H1 (cell line): ENCODE measurements at regions not wholly inside any gene's neighbourhood (a gene's known extent, or its start where the extent isn't known, plus 50 kb on each side); places are given as distances from the start of the nearest gene placed in this dataset.

Experiments used
- CTCF ChIA-PET: fragments of 300-600 bp; sonication (Branson Sonifier 250); formaldehyde crosslinking; loops from one replicate; lab custom pipeline; 2021; ENCODE audit not compliant: partially characterized antibody; lab: Charles Lee
- POLR2A ChIA-PET: fragments of 300-600 bp; sonication (Branson Sonifier 250); formaldehyde crosslinking; loops from one replicate; lab custom pipeline; 2021; ENCODE audit warnings: inconsistent platforms; ENCODE audit not compliant: partially characterized antibody; lab: Charles Lee
- DNase-seq, 2 experiments: peaks; one replicate each; pipeline versions ENCODE4 v3.0.0 to v3.0.0-alpha.2; 2010 to 2022; ENCODE audit warnings: low spot score in 2 of 2, low read depth in 1 of 2, mixed read lengths in 1 of 2
- FAIRE-seq: peaks from 2 replicates; lab custom pipeline; 2011; peaks lifted over from hg19 to GRCh38; lab: Jason Lieb, UNC
- H2AFZ ChIP-seq: 2 replicates; pipeline ENCODE4 v1.8.1; 2012; ENCODE audit warnings: low read length, inconsistent platforms
- H2AK5ac ChIP-seq: 2 replicates; pipeline ENCODE4 v1.6.1; 2013; ENCODE audit warnings: low read depth, low read length
- H2BK120ac ChIP-seq: replicated peaks from 2 replicates; pipeline ENCODE3; 2013; ENCODE audit warnings: low read depth, low read length, inconsistent platforms
- H2BK12ac ChIP-seq: 2 replicates; pipeline ENCODE4 v1.6.1; 2013; ENCODE audit warnings: low read depth, low read length
- H2BK15ac ChIP-seq: 2 replicates; pipeline ENCODE4 v1.6.1; 2013; ENCODE audit warnings: low read length
- H2BK20ac ChIP-seq: 2 replicates; pipeline ENCODE4 v1.6.1; 2013; ENCODE audit warnings: low read length
- H2BK5ac ChIP-seq: 2 replicates; pipeline ENCODE4 v1.6.1; 2013; ENCODE audit warnings: low read depth, low read length
- H3K14ac ChIP-seq: 2 replicates; pipeline ENCODE4 v1.6.1; 2013; ENCODE audit warnings: inconsistent platforms; ENCODE audit not compliant: insufficient read length
- H3K18ac ChIP-seq: 2 replicates; pipeline ENCODE4 v1.6.1; 2013; ENCODE audit warnings: low read length; ENCODE audit errors: extremely low read depth
- H3K23ac ChIP-seq: 2 replicates; pipeline ENCODE4 v1.6.1; 2013; ENCODE audit warnings: inconsistent platforms; ENCODE audit not compliant: insufficient read length
- H3K23me2 ChIP-seq: 2 replicates; pipeline ENCODE4 v1.6.1; 2013; ENCODE audit warnings: low read depth, low read length
- H3K27ac ChIP-seq: 2 replicates; pipeline ENCODE4 v1.6.1; 2011; ENCODE audit warnings: low read depth, low read length, inconsistent platforms
- H3K27me3 ChIP-seq, 4 experiments: replicated peaks in 1 of 4; 1 replicate in 1 of 4; 2 replicates in 3 of 4; pipeline versions ENCODE4 v1.6.1 to v1.8.1; 2011 to 2013; ENCODE audit warnings: low read length in 3 of 4, mild to moderate bottlenecking in 3 of 4, inconsistent platforms in 2 of 4, mixed read lengths in 2 of 4, moderate library complexity in 1 of 4; ENCODE audit not compliant: control insufficient read depth in 3 of 4, insufficient read depth in 3 of 4; ENCODE audit errors: extremely low read depth in 1 of 4
- H3K36me3 ChIP-seq, 4 experiments: 2 replicates each; pipeline versions ENCODE4 v1.6.1 to v1.8.1; 2011 to 2013; ENCODE audit warnings: mild to moderate bottlenecking in 4 of 4, low read length in 3 of 4, moderate library complexity in 2 of 4, control low read depth in 1 of 4, inconsistent platforms in 1 of 4; ENCODE audit not compliant: insufficient read depth in 4 of 4, control insufficient read depth in 2 of 4
- H3K4ac ChIP-seq: replicated peaks from 2 replicates; pipeline ENCODE3; 2013; ENCODE audit warnings: low read length, low read depth, mixed read lengths, inconsistent platforms; ENCODE audit not compliant: insufficient read length
- H3K4me1 ChIP-seq, 4 experiments: replicated peaks in 1 of 4; 1 replicate in 1 of 4; 2 replicates in 3 of 4; pipeline versions ENCODE4 v1.6.1 to v1.8.1; 2011 to 2013; ENCODE audit warnings: low read length in 3 of 4, inconsistent platforms in 2 of 4, mixed read lengths in 1 of 4; ENCODE audit not compliant: insufficient read depth in 4 of 4, control insufficient read depth in 3 of 4
- H3K4me2 ChIP-seq, 2 experiments: 2 replicates each; pipeline versions ENCODE4 v1.6.1 to v1.8.1; 2011 to 2013; ENCODE audit warnings: low read depth in 2 of 2, low read length in 2 of 2, control low read depth in 1 of 2, inconsistent platforms in 1 of 2, mild to moderate bottlenecking in 1 of 2; ENCODE audit not compliant: insufficient read depth in 1 of 2
- H3K4me3 ChIP-seq, 4 experiments: fragments of 200-600, 300-600 bp in 1 of 4; sonication (generic), shearing (Covaris generic), sonication (Bioruptor Twin) in 1 of 4; 2 replicates each; pipeline versions ENCODE4 v1.5.1 to v1.8.1; 2011 to 2016; ENCODE audit warnings: low read length in 4 of 4, low read depth in 3 of 4, control low read depth in 2 of 4, inconsistent platforms in 2 of 4, mild to moderate bottlenecking in 2 of 4, mixed read lengths in 1 of 4, moderate library complexity in 1 of 4; ENCODE audit not compliant: insufficient read depth in 2 of 4; ENCODE audit errors: extremely low read depth in 1 of 4
- H3K56ac ChIP-seq: replicated peaks from 2 replicates; pipeline ENCODE3; 2013; ENCODE audit warnings: low read depth, mild to moderate bottlenecking, mixed read lengths, low read length, inconsistent platforms; ENCODE audit not compliant: insufficient read length
- H3K79me1 ChIP-seq: 2 replicates; pipeline ENCODE4 v1.6.1; 2013; ENCODE audit warnings: low read depth, low read length, control low read depth
- H3K79me2 ChIP-seq, 2 experiments: 2 replicates each; pipeline versions ENCODE4 v1.6.1 to v1.8.1; 2012 to 2013; ENCODE audit warnings: low read length in 2 of 2, mild to moderate bottlenecking in 2 of 2, inconsistent platforms in 1 of 2; ENCODE audit not compliant: insufficient read depth in 2 of 2, control insufficient read depth in 1 of 2
- H3K9ac ChIP-seq, 4 experiments: replicated peaks in 1 of 4; 1 replicate in 1 of 4; 2 replicates in 3 of 4; pipeline versions ENCODE4 v1.6.1 to v1.8.1; 2011 to 2013; ENCODE audit warnings: low read depth in 3 of 4, low read length in 3 of 4, control low read depth in 2 of 4, mild to moderate bottlenecking in 2 of 4, moderate library complexity in 2 of 4, inconsistent platforms in 1 of 4; ENCODE audit errors: extremely low read depth in 1 of 4
- H3K9me3 ChIP-seq, 2 experiments: 2 replicates each; pipeline versions ENCODE4 v1.6.1 to v1.8.1; 2012 to 2013; ENCODE audit warnings: mild to moderate bottlenecking in 2 of 2, moderate library complexity in 2 of 2, control low read depth in 1 of 2, inconsistent platforms in 1 of 2, low read depth in 1 of 2, low read length in 1 of 2, mixed read lengths in 1 of 2; ENCODE audit not compliant: insufficient read depth in 2 of 2
- H4K20me1 ChIP-seq, 2 experiments: replicated peaks in 1 of 2; 2 replicates each; pipeline versions ENCODE3 to v1.8.1; 2011 to 2013; ENCODE audit warnings: inconsistent platforms in 2 of 2, low read length in 2 of 2, mild to moderate bottlenecking in 1 of 2; ENCODE audit not compliant: insufficient read depth in 2 of 2, control insufficient read depth in 1 of 2
- H4K5ac ChIP-seq: 2 replicates; pipeline ENCODE4 v1.6.1; 2013; ENCODE audit warnings: low read length, low read depth, mixed read lengths, inconsistent platforms; ENCODE audit not compliant: insufficient read length
- H4K8ac ChIP-seq: 2 replicates; pipeline ENCODE4 v1.8.0; 2013; ENCODE audit warnings: mild to moderate bottlenecking, moderate library complexity, low read length, inconsistent platforms; ENCODE audit not compliant: insufficient read depth; ENCODE audit errors: extremely low read depth
- H4K91ac ChIP-seq: replicated peaks from 2 replicates; pipeline ENCODE3; 2013; ENCODE audit warnings: low read length, mixed read lengths, inconsistent platforms; ENCODE audit not compliant: insufficient read length
- CHD1 ChIP-seq: IDR thresholded peaks from 2 replicates; pipeline ENCODE4 v1.6.1; 2012; ENCODE audit warnings: low read depth, low read length, improper control_type of control experiment
- EZH2 ChIP-seq: fragments of 200-600 bp; sonication (generic); IDR thresholded peaks from 2 replicates; pipeline ENCODE4 v1.7.1; 2012; ENCODE audit warnings: low read depth, mild to moderate bottlenecking, moderate library complexity, low read length, inconsistent platforms; ENCODE audit not compliant: severe bottlenecking
- HDAC2 ChIP-seq, 2 experiments: fragments of 300-600 bp in 1 of 2; sonication (generic) in 1 of 2; IDR thresholded peaks; 2 replicates each; pipeline ENCODE4 v1.6.1; 2011 to 2012; ENCODE audit warnings: low read depth in 2 of 2, low read length in 2 of 2, mild to moderate bottlenecking in 2 of 2, moderate library complexity in 2 of 2, borderline replicate concordance in 1 of 2, inconsistent platforms in 1 of 2
- HDAC6 ChIP-seq: IDR thresholded peaks from one replicate; pipeline ENCODE4 v1.7.1; 2012; ENCODE audit warnings: low read depth, mild to moderate bottlenecking, inconsistent platforms, low read length, moderate library complexity
- RNF2 ChIP-seq: fragments of 200-900, 300-1000 bp; sonication (generic); IDR thresholded peaks from 2 replicates; pipeline ENCODE4 v1.7.1; 2016; ENCODE audit warnings: borderline replicate concordance, low read depth, mild to moderate bottlenecking, antibody characterized with exemption, low read length; ENCODE audit not compliant: poor library complexity, severe bottlenecking; ENCODE audit errors: missing control alignments
- ZNF274 ChIP-seq: IDR thresholded peaks from 2 replicates; pipeline ENCODE4 v1.7.0; 2012; ENCODE audit warnings: low read length, borderline replicate concordance; ENCODE audit errors: extremely low read depth
- WGBS, 2 experiments: shearing (Covaris generic) in 1 of 2; methylation state at CpG; one replicate each; pipeline versions ENCODE4 v1.1.6 to v1.1.7; 2013 to 2015; ENCODE audit warnings: low lambda C conversion rate in 2 of 2, mixed read lengths in 2 of 2, inconsistent platforms in 1 of 2, low coverage in 1 of 2, missing lambda C conversion rate in 1 of 2; ENCODE audit not compliant: insufficient replicate concordance in 2 of 2, insufficient coverage in 1 of 2, insufficient read length in 1 of 2; ENCODE audit errors: extremely low coverage in 1 of 2, missing lambda C conversion rate in 1 of 2; 5-methylcytosine and 5-hydroxymethylcytosine counted together
- TF ChIP-seq, protein P1 (sequence below): IDR thresholded peaks from 2 replicates; pipeline ENCODE4 v1.6.1; 2011; ENCODE audit warnings: low read depth, mild to moderate bottlenecking, low read length; ENCODE audit not compliant: insufficient read depth
- TF ChIP-seq, protein P2 (sequence below): IDR thresholded peaks from 2 replicates; pipeline ENCODE4 v1.6.1; 2012; ENCODE audit warnings: inconsistent platforms

- no peaks in the 10 kb centered on the region for H3K79me1 ChIP-seq
- no peak overlapping the region; a peak in 1 of 4 replicates for H3K4me2 ChIP-seq
- H4K91ac ChIP-seq = no peak overlapping the region
- no peak overlapping the region for H2AK5ac ChIP-seq
- peaks cover 2 to 11% (median 9%) of the 10 kb centered on the region in 4 experiments; a peak in 4 of 7 replicates for H3K4me1 ChIP-seq
- H3K14ac ChIP-seq = no peak overlapping the region
- H3K9ac ChIP-seq = no peak overlapping the region
- H2BK120ac ChIP-seq = no peak overlapping the region
- H2BK5ac ChIP-seq = no peak overlapping the region
- H4K5ac ChIP-seq = no peak overlapping the region
- H4K20me1 ChIP-seq = no peaks in the 10 kb centered on the region
- H3K79me2 ChIP-seq = no peaks in the 10 kb centered on the region
- 63% methylated on average over 1 of the region's 1 CpG; no CpG with 5 or more reads in 1 of the 2 experiments for WGBS, 2 experiments
- H2AFZ ChIP-seq = no peak overlapping the region
- POLR2A ChIA-PET = no interaction called here
- H2BK20ac ChIP-seq = no peak overlapping the region
- H3K23ac ChIP-seq = no peak overlapping the region
- H3K36me3 ChIP-seq = no peaks in the 10 kb centered on the region
- no peaks in the 10 kb centered on the region for H3K23me2 ChIP-seq
- no peak overlapping the region for H3K4me3 ChIP-seq
- FAIRE-seq (no peak), DNase-seq (no peak)
- CTCF ChIA-PET = no interaction called here
- no peak for TF ChIP-seq HDAC6
- TF ChIP-seq, protein P1, sequence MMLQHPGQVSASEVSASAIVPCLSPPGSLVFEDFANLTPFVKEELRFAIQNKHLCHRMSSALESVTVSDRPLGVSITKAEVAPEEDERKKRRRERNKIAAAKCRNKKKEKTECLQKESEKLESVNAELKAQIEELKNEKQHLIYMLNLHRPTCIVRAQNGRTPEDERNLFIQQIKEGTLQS = no peak
- TF ChIP-seq, protein P2, sequence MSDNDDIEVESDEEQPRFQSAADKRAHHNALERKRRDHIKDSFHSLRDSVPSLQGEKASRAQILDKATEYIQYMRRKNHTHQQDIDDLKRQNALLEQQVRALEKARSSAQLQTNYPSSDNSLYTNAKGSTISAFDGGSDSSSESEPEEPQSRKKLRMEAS = no peak
- no peak for TF ChIP-seq RNF2
- TF ChIP-seq ZNF274 = no peak
- no peak for TF ChIP-seq HDAC2 (IDR thresholded peaks at IDR 0.05; ENCODE audit: borderline replicate concordance in 1 of 2, low read depth in 2 of 2, low read length in 2 of 2)
- no peak for TF ChIP-seq CHD1
- no peak for TF ChIP-seq EZH2
- no peak overlapping the region for H4K8ac ChIP-seq
- no peaks in the 10 kb centered on the region for H3K27me3 ChIP-seq
- H2BK15ac ChIP-seq = no peak overlapping the region
- H3K18ac ChIP-seq = no peak overlapping the region; the same call in 1 of the 2 replicates
- H3K9me3 ChIP-seq = no peaks in the 10 kb centered on the region
- H3K4ac ChIP-seq = no peak overlapping the region
- no peak overlapping the region for H2BK12ac ChIP-seq
- no peak overlapping the region for H3K27ac ChIP-seq
- H3K56ac ChIP-seq = no peak overlapping the region
Observed at GRCh38 chr1:187374742-187375141, 546.0 kb downstream of the PLA2G4A start.
